ENCODE measurements at regions not wholly inside any gene's neighbourhood (a gene's known extent, or its start where the extent isn't known, plus 50 kb on each side); places are given as distances from the start of the nearest gene placed in this dataset.

DNA sequence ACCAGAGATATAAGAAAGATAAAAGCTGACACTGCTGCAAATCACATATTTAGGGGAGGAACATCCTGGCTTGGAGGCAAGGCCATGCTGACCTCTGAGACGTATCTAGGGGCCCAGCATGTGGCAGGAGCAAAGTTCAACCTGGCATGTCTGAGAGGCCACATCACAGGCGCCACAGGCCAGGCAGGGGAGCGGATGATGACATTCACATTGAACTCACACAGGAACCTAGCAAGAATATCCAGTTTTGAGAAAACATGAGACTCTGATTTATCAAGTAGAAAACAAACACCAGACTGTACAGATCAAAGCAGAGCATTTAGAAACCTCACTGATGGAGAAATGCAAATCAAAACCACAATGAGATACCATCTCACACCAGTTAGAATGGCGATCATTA is 64.2 kb upstream of the STK32A start:
- no peak for DNase-seq

GRCh38 chr5:147174671-147175265 is 60.1 kb upstream of the STK32A start:
- no peak for DNase-seq

- no peak for DNase-seq
Measured at GRCh38 chr5:147175516-147176097, 59.2 kb upstream of the STK32A start.

DNA sequence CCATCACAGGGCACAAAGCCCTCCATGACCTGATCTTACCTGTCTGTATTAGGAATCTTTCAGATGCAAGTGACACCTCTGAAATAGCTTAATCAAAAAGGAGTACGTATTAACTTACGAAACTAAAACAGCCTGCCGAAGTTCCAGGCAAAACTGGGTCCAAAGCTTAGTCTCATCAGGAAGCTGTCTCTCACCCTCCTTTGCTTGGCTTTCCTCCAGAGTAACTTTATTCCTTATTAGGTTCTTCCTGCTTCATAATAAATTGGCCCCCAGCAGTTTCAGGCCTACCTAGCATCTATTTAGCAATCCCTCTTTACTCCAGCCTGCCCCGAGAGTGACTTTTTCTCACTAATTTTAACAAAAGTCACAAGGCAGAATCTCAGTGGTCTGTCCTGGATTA is 58.4 kb upstream of the STK32A start:
- DNase-seq: no peak

- DNase-seq: no peak
Measured at GRCh38 chr5:147177125-147177840, 57.5 kb upstream of the STK32A start.

DNA sequence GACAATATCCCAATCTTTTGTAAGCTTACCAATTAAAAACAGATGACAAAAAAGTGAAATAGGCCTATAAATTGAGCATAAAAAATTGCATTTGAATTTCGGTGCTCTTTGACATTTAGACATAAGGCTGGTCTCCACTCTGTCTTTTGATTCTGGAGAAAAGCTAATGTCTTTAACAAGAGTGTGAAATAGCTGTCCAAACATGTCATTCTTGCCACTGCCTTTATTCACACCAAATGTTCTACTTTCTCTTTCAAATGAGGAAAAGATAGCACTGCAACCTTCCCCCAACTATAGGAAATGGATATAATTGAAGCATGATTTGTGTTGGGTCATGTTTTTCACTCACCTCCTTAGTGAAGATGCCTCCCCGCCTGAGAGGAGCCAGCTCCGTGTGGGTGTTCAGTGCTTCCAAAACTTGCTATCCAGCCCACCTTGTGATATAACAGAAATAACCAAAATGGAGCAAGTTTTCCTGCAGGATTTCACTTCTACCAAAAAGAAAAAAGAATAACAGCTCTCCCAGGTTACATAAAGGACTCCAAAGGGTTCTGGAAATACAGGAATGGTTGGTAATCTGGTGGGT is 55.2 kb upstream of the STK32A start:
- no peak for DNase-seq

GRCh38 chr5:147180751-147181150 is 54.1 kb upstream of the STK32A start:
- no peak for DNase-seq

All from activated CD4-positive, CD25-positive, alpha-beta regulatory T cell (primary cell).